ENCODE measurements at regions not wholly inside any gene's neighbourhood (a gene's known extent, or its start where the extent isn't known, plus 50 kb on each side); places are given as distances from the start of the nearest gene placed in this dataset.

DNA sequence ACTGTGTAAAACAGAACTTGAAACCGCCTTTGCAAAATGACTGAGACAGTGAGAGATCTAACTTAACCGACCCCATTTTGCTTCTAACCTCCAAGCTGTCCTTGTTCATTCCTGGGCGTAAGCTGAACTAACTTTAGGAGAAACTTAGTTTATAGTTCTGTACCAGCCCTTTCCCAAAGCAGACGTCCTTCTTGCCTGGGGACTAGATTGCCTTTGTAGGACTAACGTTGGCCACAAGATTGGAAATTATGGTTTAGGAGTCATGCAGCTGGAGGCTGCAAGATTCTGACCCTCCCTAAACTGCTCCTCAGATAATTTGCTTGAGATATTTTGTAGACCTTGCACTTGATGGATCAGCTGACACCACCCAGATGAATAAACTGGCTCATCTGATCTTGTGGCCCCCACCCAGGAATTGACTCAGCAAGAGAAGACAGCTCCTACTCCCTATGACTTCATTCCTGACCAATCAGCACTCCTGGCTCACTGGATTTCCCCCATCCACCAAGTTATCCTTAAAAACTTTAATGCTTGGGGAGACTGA is 219.9 kb upstream of the PROK2 start:
- peaks cover 37% of the 10 kb centered on the region for H3K36me3 Mint-ChIP-seq (ENCODE audit: low read depth)
- Histone ChIP-seq H3K4me1 (ENCODE audit: insufficient read depth) (peaks cover 37% of the 10 kb centered on the region), H3K79me2 (replicated peaks; ENCODE audit: insufficient read depth) (no peaks in the 10 kb centered on the region), H3K4me2 (peak overlapping the region; percentile 6; the same call in 1 of the 2 replicates), H3K27me3 (ENCODE audit: insufficient read depth) (no peaks in the 10 kb centered on the region), H3K9me2 (ENCODE audit: insufficient read depth) (0 out of 2 replicates have a peak, but pooled peaks cover 12% of the 10 kb centered on the region), H3K36me3 (ENCODE audit: insufficient read depth) (peaks cover 14% of the 10 kb centered on the region; the same call in 1 of the 2 replicates), H3K4me3 (no peak overlapping the region), H3F3A (replicated peaks; ENCODE audit: low read depth) (no peaks in the 10 kb centered on the region), H4K20me1 (replicated peaks; ENCODE audit: insufficient read depth) (no peaks in the 10 kb centered on the region), H3K27ac (ENCODE audit: low read depth) (peak overlapping the region; percentile 60; the same call in 1 of the 2 replicates), H2AFZ (no peak overlapping the region)
- H3K4me1 Mint-ChIP-seq, result peaks cover 37% of the 10 kb centered on the region
- no peak overlapping the region for H3K27ac Mint-ChIP-seq
- no peak for ATAC-seq
- no peak overlapping the region for H3K4me3 Mint-ChIP-seq
- peaks cover 28% of the 10 kb centered on the region for H3K9me3 Mint-ChIP-seq
- H3K27me3 Mint-ChIP-seq (ENCODE audit: insufficient read depth, low read depth, poor library complexity), result peaks cover 12% of the 10 kb centered on the region
- no peak for DNase-seq (ENCODE audit: low spot score)
- TF ChIP-seq JUNB (IDR thresholded peaks at IDR 0.05; ENCODE audit: unreplicated experiment) (no peak), ZNF462 (CRISPR knock-in tag; IDR thresholded peaks at IDR 0.05) (no peak), EZH2 (IDR thresholded peaks at IDR 0.05; ENCODE audit: low read depth, unreplicated experiment) (no peak), CREB1 (CRISPR knock-in tag; IDR thresholded peaks at IDR 0.05; ENCODE audit: low read depth) (no peak), ZNF331 (CRISPR knock-in tag; IDR thresholded peaks at IDR 0.05; ENCODE audit: low read depth) (no peak), ZNF114 (CRISPR knock-in tag; IDR thresholded peaks at IDR 0.05) (no peak), NANOG (IDR thresholded peaks at IDR 0.05; ENCODE audit: borderline replicate concordance) (no peak), POLR2AphosphoS5 (IDR thresholded peaks at IDR 0.05; ENCODE audit: low read depth) (no peak), EZH2phosphoT487 (IDR thresholded peaks at IDR 0.05; ENCODE audit: unreplicated experiment) (no peak), ETS1 (IDR thresholded peaks at IDR 0.05) (no peak)
- TF ChIP-seq, protein P1, sequence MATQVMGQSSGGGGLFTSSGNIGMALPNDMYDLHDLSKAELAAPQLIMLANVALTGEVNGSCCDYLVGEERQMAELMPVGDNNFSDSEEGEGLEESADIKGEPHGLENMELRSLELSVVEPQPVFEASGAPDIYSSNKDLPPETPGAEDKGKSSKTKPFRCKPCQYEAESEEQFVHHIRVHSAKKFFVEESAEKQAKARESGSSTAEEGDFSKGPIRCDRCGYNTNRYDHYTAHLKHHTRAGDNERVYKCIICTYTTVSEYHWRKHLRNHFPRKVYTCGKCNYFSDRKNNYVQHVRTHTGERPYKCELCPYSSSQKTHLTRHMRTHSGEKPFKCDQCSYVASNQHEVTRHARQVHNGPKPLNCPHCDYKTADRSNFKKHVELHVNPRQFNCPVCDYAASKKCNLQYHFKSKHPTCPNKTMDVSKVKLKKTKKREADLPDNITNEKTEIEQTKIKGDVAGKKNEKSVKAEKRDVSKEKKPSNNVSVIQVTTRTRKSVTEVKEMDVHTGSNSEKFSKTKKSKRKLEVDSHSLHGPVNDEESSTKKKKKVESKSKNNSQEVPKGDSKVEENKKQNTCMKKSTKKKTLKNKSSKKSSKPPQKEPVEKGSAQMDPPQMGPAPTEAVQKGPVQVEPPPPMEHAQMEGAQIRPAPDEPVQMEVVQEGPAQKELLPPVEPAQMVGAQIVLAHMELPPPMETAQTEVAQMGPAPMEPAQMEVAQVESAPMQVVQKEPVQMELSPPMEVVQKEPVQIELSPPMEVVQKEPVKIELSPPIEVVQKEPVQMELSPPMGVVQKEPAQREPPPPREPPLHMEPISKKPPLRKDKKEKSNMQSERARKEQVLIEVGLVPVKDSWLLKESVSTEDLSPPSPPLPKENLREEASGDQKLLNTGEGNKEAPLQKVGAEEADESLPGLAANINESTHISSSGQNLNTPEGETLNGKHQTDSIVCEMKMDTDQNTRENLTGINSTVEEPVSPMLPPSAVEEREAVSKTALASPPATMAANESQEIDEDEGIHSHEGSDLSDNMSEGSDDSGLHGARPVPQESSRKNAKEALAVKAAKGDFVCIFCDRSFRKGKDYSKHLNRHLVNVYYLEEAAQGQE (IDR thresholded peaks at IDR 0.05; ENCODE audit: unreplicated experiment), result no peak
- TF ChIP-seq, protein P2, sequence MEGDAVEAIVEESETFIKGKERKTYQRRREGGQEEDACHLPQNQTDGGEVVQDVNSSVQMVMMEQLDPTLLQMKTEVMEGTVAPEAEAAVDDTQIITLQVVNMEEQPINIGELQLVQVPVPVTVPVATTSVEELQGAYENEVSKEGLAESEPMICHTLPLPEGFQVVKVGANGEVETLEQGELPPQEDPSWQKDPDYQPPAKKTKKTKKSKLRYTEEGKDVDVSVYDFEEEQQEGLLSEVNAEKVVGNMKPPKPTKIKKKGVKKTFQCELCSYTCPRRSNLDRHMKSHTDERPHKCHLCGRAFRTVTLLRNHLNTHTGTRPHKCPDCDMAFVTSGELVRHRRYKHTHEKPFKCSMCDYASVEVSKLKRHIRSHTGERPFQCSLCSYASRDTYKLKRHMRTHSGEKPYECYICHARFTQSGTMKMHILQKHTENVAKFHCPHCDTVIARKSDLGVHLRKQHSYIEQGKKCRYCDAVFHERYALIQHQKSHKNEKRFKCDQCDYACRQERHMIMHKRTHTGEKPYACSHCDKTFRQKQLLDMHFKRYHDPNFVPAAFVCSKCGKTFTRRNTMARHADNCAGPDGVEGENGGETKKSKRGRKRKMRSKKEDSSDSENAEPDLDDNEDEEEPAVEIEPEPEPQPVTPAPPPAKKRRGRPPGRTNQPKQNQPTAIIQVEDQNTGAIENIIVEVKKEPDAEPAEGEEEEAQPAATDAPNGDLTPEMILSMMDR (conservative IDR thresholded peaks at IDR 0.05; ENCODE audit: low read depth in 2 of 2), result no peak
